D721Med (cell line): ENCODE measurements at regions not wholly inside any gene's neighbourhood (a gene's known extent, or its start where the extent isn't known, plus 50 kb on each side); places are given as distances from the start of the nearest gene placed in this dataset.
"Not testable (repeated sequence)": the region's sequence is repeated elsewhere in the genome, so short reads cannot be mapped to it uniquely, and the experiment has no call there.

Source experiments
- DNase-seq: peaks from one replicate; pipeline ENCODE4 v3.0.0; 2011; ENCODE audit warnings: low spot score; ENCODE audit not compliant: insufficient read length
- FAIRE-seq: peaks from 2 replicates; lab custom pipeline; 2011; peaks lifted over from hg19 to GRCh38; lab: Jason Lieb, UNC
- TF ChIP-seq, protein P1 (sequence below): IDR thresholded peaks from 2 replicates; pipeline ENCODE4 v1.5.1; 2012; ENCODE audit warnings: mild to moderate bottlenecking, control low read depth; ENCODE audit not compliant: insufficient read depth; ENCODE audit errors: missing control alignments

DNA sequence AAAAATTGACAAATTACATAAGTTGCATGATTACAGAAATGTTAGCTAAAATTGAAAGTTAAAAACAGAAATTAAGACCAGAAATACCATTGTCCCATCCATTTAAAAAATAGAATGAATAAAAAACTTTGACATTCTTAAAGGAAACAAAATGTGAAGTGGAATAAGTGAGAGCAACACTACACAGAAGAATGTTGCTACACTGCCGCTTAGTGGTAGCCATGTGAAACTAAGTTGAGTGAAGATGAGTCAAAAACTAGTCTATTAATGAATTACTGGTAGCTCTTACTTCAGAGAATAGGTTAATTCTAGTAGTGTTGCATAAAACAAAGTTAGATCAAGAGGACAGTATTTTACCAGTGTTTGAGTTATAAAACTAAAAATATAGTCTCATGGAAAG is 571.0 kb upstream of the KLHL4 start:
- TF ChIP-seq, protein P1, sequence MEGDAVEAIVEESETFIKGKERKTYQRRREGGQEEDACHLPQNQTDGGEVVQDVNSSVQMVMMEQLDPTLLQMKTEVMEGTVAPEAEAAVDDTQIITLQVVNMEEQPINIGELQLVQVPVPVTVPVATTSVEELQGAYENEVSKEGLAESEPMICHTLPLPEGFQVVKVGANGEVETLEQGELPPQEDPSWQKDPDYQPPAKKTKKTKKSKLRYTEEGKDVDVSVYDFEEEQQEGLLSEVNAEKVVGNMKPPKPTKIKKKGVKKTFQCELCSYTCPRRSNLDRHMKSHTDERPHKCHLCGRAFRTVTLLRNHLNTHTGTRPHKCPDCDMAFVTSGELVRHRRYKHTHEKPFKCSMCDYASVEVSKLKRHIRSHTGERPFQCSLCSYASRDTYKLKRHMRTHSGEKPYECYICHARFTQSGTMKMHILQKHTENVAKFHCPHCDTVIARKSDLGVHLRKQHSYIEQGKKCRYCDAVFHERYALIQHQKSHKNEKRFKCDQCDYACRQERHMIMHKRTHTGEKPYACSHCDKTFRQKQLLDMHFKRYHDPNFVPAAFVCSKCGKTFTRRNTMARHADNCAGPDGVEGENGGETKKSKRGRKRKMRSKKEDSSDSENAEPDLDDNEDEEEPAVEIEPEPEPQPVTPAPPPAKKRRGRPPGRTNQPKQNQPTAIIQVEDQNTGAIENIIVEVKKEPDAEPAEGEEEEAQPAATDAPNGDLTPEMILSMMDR = peak; percentile 49
- peak; percentile 21 for FAIRE-seq
- DNase-seq = no peak

GRCh38 chrX:86964321-86964720 is 553.3 kb upstream of the KLHL4 start:
- no peak for FAIRE-seq
- TF ChIP-seq, protein P1 = no peak

DNA sequence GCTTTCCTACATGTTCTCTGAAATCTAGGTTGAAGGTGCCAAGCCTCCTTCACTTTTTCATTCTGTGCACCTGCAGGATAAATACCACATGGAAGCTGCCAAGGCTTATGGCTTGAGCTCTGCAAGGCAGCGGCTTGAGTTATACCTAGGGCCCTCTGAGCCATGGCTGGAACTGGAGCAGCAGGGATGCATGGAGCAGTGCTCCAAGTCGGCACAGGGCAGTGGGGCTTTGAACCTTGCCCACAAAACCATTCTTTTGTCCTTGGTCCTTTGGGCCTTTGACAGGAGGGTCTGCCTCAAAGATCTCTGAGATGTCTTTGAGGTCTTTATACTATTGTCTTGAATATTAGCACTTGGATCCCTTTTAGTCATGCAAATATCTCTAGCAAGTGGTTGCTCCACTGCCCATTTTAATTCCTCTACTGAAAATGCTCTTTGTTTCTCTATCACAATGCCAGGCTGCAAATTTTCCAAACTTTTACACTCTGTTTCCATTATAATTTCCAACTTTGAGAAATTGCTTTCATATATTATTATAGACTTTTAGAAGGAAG is 536.2 kb upstream of the KLHL4 start:
- TF ChIP-seq, protein P1 = no peak
- no peak for FAIRE-seq
- DNase-seq = no peak

More at GRCh38 chrX:86964321-86964720, 553.3 kb upstream of the KLHL4 start:
- no peak for DNase-seq

DNA sequence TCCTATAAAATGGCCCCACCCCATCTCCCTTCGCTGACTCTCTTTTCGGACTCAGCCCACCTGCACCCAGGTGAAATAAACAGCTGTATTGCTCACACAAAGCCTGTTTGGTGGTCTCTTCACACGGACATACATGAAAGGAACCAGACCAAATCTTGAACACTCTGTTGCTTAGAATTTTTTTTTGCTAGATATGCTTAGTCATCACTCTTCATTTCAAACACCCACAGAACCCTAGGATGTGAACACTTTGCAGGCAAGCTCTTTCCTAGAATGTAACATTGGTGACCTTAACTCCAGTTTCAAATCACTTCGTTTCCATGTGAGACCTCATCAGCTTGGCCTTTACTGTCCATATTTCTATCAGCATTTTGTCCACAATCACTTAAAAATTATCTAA is 530.3 kb upstream of the KLHL4 start:
- FAIRE-seq, DNase-seq: not testable (repeated sequence)

DNA sequence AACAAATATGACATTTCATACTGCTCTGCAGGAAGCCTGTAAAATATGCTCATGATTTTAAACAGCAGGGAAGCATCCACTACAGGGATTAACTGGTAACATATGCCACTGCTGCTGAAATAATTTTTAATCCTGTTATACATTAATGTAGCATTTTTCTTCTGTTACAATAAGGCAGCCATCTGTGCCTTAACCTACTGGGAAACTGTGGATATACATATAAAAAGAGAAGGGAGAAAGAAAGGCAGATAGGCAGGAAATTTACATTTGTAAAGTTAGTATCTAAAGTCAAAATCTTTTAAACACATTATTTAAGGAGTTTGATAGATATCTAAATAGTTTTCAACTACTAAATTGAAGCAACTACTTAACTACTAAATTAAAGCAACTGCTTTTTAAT is 514.6 kb upstream of the KLHL4 start:
- DNase-seq (no peak), FAIRE-seq (no peak)
- TF ChIP-seq, protein P1 = no peak

GRCh38 chrX:87005183-87005582 is 512.4 kb upstream of the KLHL4 start:
- FAIRE-seq (no peak), DNase-seq (no peak)
- TF ChIP-seq, protein P1 = no peak

GRCh38 chrX:87005885-87006284 is 511.7 kb upstream of the KLHL4 start:
- TF ChIP-seq, protein P1 = no peak
- DNase-seq (no peak), FAIRE-seq (no peak)

- DNase-seq (no peak), FAIRE-seq (no peak)
- TF ChIP-seq, protein P1 = no peak
Observed at GRCh38 chrX:87006561-87006960, 511.0 kb upstream of the KLHL4 start.
